NCI-H2081 treated with DMSO at 0.1 percent for 48 hours (cell line): ENCODE measurements at regions not wholly inside any gene's neighbourhood (a gene's known extent, or its start where the extent isn't known, plus 50 kb on each side); places are given as distances from the start of the nearest gene placed in this dataset.

Experiments used
- DNase-seq: peaks from one replicate; lab custom pipeline; 2025; lab: John Stamatoyannopoulos, UW

GRCh38 chr11:33615751-33616150 is 84.9 kb downstream of the C11orf91 start:
- DNase-seq, result no peak

GRCh38 chr11:33613404-33613803 is 87.2 kb downstream of the C11orf91 start:
- no peak for DNase-seq

GRCh38 chr11:33610903-33611302 is 89.7 kb downstream of the C11orf91 start:
- no peak for DNase-seq

GRCh38 chr11:33608386-33608785 is 92.2 kb downstream of the C11orf91 start:
- no peak for DNase-seq

- no peak for DNase-seq
These were observed 93.9 kb downstream of the C11orf91 start for GRCh38 chr11:33606762-33607161.

- no peak for DNase-seq
These were observed 94.9 kb downstream of the C11orf91 start for GRCh38 chr11:33605703-33606102.

- DNase-seq, result no peak
These were observed 102.1 kb downstream of the C11orf91 start for GRCh38 chr11:33598426-33599069.

- no peak for DNase-seq
These were observed 106.4 kb downstream of the C11orf91 start for GRCh38 chr11:33594188-33594587.

- DNase-seq, result no peak
These were observed 110.2 kb downstream of the C11orf91 start for GRCh38 chr11:33590441-33590840.

GRCh38 chr11:33588056-33588455 is 112.6 kb downstream of the C11orf91 start:
- DNase-seq, result no peak

- no peak for DNase-seq
These were observed 114.9 kb downstream of the C11orf91 start for GRCh38 chr11:33585586-33586209.

GRCh38 chr11:33582636-33583325 is 117.8 kb downstream of the C11orf91 start:
- DNase-seq, result no peak

GRCh38 chr11:33579101-33579500 is 121.5 kb downstream of the C11orf91 start:
- no peak for DNase-seq

GRCh38 chr11:33577204-33577603 is 123.4 kb downstream of the C11orf91 start:
- no peak for DNase-seq

GRCh38 chr11:33575311-33575710 is 125.3 kb downstream of the C11orf91 start:
- no peak for DNase-seq

GRCh38 chr11:33574331-33574730 is 126.3 kb downstream of the C11orf91 start:
- DNase-seq, result no peak

GRCh38 chr11:33569333-33569732 is 131.3 kb downstream of the C11orf91 start:
- DNase-seq, result no peak

GRCh38 chr11:33567004-33567403 is 133.6 kb downstream of the C11orf91 start:
- DNase-seq, result no peak

- no peak for DNase-seq
These were observed 135.7 kb downstream of the C11orf91 start for GRCh38 chr11:33564856-33565453.

- DNase-seq, result no peak
These were observed 139.9 kb downstream of the C11orf91 start for GRCh38 chr11:33560729-33561128.

- no peak for DNase-seq
These were observed 141.1 kb downstream of the C11orf91 start for GRCh38 chr11:33559567-33559966.

- no peak for DNase-seq
These were observed 142.5 kb downstream of the C11orf91 start for GRCh38 chr11:33558097-33558496.

GRCh38 chr11:33557201-33557600 is 143.4 kb downstream of the C11orf91 start:
- no peak for DNase-seq
